Inferior parietal cortex (tissue), 1 donor: ENCODE measurements at regions not wholly inside any gene's neighbourhood (a gene's known extent, or its start where the extent isn't known, plus 50 kb on each side); places are given as distances from the start of the nearest gene placed in this dataset.
"Not testable (repeated sequence)": the region's sequence is repeated elsewhere in the genome, so short reads cannot be mapped to it uniquely, and the experiment has no call there.

Experiments used
- DNase-seq: peaks from one replicate; pipeline ENCODE4 v3.0.0-alpha.2; 2016; ENCODE audit errors: extremely low spot score

DNA sequence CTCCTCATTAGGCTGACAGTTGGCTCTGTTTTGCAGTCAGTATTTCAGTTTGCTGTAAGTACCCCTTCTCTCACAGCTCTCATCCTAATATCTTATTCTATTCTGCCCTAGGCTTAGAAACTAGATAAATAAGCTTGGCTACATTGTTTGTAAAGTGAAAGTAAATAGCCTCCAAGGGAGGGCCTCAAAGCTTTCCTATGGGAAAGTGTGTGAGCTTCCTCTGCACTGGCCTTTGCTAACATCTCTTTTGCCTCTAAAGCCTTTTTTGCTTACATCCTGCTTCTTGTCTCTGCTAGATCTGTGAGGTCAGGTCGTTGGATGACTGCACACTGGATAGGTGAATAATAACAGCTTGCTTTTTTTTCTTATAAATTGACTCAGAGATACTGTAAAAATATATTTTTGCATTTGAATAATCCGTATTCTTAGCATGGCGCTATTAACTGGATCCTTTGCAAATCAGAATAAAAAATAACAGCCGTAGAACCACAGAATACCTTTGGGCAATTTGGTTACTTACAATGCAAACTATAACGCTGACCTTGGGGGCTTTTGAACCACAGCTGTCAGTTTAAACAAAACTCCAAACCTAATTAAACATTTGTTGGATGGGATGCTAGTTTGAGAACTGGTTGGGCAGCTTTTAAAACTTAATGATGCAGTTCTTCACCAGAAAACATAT is 55.1 kb downstream of the TTC6 start:
- no peak for DNase-seq

DNA sequence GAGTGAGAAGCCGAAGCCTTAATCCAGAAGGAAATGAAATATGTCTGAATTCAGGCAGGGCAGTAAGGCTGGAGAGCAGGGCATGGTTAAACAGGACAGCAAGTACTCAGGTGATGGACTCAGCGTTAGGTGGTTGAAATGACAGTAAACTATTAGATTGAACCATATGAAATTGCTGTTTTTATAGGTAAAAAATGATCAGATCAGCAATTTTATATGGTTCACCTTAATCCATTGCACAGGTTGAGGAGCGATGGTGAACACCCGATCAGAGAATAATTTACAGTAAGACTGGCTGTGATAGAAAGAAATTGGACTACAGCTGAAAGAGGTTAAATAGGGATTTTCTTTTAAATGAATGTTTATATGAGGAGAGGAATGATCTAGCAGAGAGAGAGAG is 56.6 kb downstream of the TTC6 start:
- DNase-seq, result no peak

DNA sequence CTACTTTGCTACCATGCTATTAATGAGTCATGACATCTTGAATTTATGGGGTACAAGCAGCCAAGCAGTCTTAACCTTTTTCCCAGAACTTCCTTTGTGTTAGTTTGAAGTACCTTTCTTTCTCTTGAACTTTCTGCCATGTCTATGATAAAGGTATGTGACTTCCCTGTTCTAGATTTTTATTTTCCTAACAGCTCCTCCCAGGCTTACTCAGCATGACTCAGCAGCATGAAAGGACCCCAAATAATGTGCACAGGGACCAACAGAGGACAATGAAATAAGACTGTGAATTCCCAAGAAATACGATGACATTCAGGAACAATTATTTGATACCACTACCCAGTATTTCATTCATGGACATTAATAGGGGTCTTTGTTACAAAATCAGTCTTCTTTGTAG is 60.0 kb downstream of the TTC6 start:
- DNase-seq, result no peak

DNA sequence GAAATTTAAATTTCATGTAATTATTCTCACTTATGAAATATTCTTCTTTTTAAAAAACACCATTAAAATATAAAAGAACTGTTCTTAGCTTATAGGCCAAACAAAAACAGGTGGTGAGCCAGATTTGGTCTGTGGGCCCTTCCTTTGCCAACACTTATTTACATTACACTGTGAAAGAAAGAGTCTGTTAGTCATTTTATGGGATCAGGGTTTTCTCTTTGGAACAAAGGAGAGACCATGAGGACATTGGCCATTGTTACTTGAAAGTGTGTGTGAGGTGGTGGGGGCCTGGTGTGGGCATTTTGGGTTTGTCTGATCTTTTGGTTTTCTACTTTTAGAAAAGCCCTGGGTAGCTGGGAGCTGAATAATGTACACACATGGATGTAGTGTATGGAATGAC is 62.7 kb downstream of the TTC6 start:
- DNase-seq, result no peak

DNA sequence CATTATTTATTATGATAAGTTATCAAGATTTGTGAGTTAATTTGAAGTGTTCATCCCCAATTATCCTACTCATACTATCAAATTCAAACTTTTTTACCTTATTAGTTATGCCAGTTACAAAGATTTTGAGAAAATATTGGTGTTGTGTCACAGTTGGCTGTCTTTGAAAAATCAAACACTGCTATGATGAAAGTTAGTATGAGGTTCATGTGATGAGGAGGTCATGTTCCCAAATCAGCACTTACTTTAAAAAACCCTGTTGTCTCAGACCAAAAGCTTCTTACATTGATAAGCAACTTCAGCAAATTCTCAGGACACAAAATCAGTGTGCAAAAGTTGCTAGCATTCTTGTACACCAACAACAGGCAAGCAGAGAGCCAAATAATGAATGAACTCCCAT is 68.1 kb downstream of the TTC6 start:
- no peak for DNase-seq

DNA sequence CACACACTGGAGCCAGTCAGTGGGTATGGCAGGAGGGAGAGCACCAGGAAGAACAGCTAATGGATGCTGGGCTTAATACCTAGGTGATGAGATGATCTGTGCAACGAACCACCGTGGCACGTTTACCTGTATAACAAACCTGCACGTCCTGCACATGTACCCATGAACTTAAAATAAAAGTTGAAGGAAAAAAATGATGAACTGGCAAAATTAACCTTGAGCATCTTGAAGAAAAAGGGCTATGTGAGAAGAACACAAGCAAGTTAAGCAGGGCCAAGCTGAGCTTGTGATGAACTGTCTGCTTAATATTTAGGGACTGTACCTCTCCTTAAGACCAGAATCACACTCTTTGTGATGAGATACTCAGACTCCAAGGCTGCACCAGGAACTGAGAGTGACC is 70.0 kb downstream of the TTC6 start:
- DNase-seq, result no peak

DNA sequence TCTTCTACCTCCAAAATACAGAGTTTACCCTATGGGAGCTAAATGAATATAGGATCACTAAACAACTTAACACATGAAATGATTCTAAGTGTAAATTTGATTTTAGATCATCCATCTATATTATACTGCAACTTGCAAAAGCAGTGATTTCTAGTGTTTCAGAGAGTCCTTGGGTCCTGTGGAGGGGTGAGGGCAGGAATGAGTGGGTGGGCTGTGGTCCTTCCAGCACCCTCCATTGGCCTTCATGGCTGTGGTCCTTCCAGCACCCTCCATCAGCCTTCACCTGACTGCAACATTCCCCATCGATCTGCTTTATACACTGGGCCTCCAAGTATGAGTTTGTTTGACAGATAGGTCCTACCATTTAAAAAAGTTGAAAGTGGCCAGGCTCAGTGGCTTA is 70.5 kb downstream of the TTC6 start:
- DNase-seq, result no peak

DNA sequence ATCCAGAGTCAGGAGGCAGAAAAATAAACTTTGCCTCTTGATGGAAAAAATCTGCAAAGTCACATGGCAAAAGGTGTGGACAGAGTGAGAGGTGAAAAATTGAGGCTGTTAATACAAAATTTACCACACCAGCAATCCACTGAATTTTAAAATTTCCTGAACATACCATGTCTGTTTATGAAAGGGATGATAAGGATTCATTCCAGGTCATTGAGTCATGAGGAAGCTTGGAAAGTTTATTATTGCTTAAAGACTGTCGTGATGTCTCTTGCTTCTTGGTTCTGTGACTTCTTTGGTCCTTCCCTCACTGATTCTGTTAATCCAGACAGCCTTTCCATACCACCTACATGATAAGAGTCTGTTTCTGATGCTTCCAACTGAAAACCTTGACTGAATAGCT is 73.2 kb downstream of the TTC6 start:
- no peak for DNase-seq

DNA sequence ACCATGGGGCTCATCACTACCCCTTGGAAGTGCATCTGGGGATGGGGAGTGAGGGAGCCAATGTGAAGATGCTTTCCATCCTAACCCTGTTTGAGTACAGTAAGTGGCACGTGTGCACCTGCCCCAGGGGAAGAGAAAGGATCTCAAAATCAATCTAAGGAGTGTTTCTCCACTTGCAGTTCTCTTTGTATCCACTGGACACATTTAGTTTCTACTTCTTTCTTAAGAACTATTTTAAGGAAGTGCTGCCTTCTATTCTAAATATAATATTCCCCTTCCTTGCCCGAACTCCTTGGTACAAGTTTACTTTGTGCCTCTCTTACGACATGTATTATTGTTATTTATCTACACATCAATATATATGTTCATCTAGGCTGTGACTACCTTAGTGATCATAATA is 73.8 kb downstream of the TTC6 start:
- no peak for DNase-seq

DNA sequence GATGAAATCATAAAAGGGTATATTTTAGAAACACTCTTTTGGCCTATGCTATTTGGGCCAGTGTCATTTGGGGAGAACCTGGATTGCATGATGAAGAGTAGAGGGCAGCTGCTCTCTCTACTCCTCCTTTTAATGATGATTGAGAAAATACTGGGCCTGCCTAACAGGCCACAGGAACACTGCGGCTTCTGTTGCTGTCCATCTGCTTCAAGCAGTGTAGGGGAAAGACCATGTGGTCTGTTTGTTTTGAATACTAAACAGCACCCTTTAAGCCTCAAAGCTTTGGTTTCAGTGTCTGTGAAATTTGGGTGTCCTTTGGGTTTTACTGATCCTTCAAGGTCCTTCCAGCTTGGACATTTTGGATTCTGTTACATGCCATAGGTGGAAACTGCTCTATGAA is 78.0 kb downstream of the TTC6 start:
- DNase-seq, result no peak

DNA sequence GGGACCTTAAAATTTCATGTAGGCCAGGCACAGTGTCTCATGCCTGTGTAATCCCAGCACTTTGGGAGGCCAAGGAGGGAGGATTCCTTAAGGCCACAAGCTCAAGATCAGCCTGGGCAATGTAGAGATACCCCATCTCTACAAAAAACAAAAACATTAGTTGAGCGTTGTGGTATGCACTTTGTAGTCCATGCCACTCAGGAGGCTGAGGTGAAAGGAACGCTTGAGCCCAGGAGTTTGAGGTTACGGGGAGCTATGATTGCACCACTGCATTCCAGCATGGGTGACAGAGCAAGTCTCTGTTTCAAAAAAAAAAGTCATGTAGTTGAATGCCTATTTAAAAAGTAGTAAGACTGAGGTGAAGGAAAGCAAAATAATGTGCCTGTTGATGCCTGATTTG is 83.5 kb downstream of the TTC6 start:
- DNase-seq, result no peak

DNA sequence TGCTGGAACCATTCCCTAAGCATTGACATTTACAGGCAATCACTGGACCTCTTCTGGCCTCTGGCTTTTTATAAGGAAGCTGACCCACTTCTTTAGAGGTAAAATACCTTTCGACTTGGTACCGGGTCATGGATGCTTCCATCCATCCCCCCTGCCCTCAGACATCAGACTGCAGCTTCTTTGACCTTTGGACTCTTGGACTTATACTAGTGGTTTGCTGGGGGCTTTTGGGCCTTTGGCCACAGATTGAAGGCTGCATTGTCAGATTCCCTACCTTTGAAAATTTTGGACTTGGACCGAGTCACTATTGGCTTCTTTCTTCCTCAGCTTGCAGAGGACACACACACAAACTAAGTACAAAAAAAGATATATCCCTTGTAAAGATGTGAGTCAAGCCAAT is 86.1 kb downstream of the TTC6 start:
- DNase-seq, result no peak

DNA sequence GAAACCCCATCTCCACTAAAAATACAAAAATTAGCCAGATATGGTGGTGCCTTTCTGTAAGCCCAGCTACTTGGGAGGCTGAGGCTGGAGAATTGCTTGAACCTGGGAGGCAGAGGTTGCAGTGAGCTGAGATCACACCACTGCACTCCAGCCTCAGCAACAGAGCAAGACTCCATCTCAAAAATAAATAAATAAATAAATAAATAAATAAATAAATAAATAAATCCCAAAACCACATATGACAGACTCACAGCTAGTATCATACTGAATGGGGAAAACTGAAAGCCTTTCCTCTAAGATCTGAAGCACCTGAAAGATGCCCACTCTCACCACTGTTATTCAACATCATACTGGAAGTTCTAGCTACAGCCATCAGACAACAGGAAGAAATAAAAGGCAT is 97.3 kb downstream of the TTC6 start:
- not testable (repeated sequence) for DNase-seq

DNA sequence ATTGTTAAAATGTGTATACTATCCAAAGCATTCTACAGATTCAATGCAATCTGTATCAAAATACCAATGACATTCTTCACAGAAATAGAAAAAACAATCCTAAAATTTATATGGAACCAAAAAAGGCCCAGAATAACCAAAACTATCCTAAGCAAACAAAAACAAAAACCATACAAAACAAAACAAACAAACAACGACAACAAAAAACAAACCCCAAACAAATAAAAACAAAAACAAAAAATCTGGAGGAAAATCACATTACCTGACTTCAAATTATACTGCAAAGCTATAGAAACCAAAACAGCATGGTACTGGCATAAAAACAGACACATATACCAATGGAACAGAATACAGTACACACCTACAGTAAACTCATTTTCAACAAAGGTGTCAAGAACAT is 98.0 kb downstream of the TTC6 start:
- not testable (repeated sequence) for DNase-seq

DNA sequence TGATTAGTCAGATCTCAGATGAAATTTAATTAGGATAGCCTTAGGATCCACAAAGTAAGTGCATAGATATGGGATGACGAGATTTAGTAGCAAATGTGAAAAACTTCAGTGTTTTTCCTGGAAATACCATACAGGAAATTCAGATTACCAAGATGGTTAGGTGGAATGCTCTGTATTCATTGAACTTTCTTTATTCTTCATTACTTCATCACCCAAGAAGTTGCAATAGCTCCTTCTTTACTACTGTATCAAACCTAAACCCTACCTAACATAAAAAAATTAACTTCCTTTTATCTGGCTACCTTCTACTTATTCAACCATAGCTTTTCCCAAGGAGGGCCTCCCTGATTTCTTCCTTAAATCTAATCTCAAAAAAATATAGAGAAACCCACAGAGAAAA is 100.4 kb downstream of the TTC6 start:
- no peak for DNase-seq

DNA sequence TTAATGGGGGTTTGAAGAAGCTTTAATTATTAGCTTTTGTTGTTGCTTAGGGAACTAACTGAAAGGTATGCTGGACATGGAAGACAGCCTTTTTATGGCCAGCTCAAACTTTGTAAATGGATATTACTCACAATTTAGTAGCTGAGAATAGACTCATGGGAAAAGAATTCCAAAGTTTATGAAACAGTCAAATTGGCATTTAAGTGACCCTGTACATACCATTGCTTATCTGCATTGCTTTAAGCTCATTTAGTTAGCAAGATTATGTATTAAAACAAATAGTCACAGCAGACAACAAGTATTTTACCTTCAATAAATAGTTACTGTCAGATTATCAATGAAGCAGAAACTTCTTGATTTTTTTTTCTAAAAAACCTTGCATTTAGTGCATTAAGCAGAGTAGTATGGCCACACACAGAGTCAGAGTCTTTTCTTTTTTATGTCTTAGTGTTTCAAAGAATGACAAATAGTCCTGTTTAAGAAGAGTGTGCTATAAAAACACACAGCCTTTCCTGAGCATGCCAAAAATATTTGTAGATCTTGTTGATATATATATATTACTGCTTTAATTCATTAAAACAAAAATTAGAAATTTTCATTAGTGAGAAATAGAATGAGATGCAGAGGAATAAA is 102.2 kb downstream of the TTC6 start:
- no peak for DNase-seq

DNA sequence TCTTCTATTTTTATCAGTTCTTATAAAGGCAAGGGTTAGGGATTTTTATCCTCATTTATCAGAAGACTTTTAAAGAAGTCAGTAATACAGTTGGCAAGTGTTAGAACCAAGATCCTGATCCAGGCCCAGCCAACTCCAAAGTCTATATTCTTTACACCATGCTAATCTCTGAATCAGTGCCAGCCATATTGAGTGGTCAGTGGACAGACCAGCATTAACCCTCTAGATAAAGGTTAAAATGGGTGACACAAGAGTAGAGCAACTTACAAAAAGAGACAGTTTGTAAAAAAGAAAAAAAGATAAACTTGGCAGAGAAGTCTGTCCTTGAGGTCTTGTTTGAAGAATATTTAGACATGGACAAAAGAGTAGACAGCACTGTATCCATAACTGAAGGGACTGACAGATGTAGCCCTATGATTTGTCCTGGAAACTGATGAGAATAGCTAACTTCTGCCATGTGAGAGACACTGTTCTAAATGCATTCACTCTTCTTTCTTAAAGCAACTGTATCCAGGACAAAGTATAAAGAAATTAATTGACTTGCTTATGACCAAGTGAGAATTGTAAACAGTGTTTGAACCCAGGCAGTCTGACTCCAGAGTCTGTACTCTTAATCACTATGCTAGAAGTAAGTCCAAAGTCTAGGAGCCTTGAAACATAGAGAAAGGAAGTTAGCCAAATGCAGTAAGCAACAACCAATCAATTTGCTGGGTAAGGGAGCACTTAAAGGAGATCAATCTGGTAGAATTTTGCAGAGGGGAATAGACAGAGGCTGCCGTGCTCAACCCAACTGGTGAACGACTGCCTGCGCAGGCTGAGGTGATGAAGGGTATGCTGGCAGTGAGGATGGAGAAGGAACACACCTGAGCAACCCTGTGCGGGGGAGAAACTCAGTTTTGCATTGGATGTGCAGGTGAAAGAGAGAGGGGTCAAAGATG is 103.7 kb downstream of the TTC6 start:
- no peak for DNase-seq

DNA sequence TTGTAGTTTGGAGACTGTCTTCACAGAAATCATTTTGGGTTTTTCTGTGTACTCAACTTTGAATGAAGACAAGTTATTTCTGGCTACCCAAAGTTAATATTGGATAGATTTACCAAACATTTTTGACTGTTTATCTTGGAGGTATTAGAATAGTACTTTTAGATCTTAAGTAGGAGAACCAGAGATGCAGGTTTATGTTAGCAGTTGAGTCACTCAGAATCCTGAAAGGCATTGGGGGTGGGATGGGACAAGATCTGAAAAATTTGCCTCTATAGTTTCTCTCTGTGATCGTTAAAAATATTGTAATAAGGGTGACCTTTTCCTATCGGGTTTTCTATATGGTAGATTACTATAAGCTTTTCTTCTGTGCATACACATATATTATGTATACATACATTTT is 112.3 kb downstream of the TTC6 start:
- DNase-seq, result no peak

DNA sequence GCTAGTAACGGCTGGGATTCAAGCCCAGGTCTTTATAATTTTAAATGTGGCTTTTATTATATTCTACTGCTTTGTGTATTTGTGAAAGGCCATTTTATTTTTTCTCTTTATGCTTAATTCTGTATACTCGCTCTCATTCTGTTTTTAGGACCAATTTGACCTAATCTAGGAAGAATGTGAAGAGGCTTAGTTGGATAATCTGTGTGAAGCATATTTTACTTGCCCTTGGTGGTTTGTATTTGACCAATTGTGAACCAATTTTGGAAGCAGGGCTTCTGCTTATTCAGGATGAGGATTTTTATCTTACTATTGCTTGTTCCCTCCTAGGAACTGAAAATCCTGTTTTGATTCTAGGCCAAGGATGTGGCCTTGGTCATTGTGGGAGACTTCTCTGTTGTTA is 113.1 kb downstream of the TTC6 start:
- no peak for DNase-seq

DNA sequence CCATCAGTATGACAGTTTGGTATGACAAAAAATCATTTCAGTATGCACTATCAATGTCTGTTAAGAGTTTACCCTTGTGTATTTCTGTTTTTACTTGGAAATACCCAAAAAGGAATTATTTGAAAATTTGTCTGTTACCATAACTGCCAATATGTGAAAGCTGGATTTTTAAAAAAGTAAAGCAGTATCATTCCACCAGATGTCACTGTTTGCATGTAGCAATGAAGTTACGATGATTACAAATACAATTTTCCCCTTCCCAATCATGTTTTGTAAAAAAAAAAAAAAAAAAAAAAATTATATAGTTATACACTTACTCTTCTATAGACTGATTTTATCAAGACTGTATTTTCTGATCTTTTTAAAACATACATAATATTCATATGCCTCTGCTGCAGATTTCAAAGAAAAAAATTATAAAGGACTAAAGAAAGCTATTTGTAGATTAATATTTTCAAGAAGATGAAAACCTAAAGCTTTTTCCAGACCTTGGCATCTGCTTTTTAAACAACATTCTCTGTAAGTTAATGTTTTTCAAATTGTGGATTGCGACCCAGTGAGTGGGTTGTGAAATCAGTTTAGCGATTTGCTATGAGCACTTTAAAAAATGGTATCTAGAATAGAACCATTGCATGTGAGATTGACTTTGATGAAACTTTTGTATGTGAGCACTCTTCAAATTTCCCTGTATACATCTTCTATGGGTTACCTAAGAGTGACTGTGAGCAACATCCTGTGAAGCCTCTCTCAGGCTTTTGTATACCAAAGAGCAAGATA is 114.2 kb downstream of the TTC6 start:
- peak; percentile 39 for DNase-seq

DNA sequence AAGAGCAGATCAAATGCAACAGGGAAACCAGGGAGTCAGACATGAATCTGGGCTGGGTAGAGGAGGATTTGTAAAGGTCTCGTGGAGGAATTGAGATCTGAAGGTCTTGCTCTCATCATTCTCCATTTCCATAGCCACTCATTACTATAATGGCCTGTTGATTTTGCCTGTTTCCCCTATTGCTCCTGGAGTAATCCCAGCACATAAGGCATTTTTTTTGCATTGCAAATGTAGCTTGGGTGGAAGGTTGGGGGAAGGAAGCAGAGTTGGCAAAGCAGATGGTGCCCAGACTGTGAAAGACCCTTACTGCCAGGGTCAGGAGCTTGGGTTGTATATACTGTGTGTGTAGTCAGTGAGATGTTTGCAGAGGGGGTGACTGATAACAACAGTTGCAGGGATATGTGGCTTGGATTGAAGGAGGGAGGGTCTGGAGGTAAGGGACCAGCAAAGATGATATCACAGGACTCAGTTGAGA is 116.0 kb downstream of the TTC6 start:
- DNase-seq, result no peak
